Embryonic facial prominence (tissue), 1 donor: ENCODE measurements at regions not wholly inside any gene's neighbourhood (a gene's known extent, or its start where the extent isn't known, plus 50 kb on each side); places are given as distances from the start of the nearest gene placed in this dataset.

Source experiments
- DNase-seq: peaks from one replicate; pipeline ENCODE4 v3.0.0-alpha.2; 2016; ENCODE audit errors: extremely low spot score

- no peak for DNase-seq
Measured at GRCh38 chr6:144834426-144835038, 549.4 kb downstream of the UTRN start.

DNA sequence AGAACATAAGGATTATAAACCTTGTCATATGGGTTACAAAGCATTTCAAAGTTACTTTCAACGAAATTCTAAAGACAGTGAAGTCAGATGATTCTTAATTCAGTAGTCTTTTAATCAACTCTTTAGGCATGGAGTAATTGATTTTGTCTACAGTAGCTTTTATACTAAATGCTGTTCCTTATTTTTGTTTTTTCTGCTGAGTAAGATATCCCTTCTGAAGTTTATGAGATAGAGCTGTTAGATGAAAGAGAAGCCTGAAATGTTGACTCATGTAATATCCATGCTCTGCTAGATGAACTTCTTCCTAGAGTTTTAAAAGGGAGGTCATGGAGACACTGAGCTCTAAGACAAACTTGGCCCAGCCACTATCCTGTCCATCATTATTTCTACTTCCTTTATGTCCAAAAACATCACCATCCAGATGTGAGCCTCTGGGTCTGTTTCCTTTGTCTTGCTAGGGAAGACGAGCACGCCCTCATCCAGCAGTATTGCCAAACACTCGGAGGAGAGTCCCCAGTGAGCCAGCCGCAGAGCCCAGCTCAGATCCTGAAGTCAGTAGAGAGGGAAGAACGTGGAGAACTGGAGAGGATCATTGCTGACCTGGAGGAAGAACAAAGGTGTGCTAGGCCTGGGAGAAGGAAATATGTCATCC is 550.3 kb downstream of the UTRN start:
- no peak for DNase-seq

- no peak for DNase-seq
Measured at GRCh38 chr6:144840619-144841018, 555.5 kb downstream of the UTRN start.

GRCh38 chr6:144843701-144844100 is 558.6 kb downstream of the UTRN start:
- DNase-seq, result no peak

DNA sequence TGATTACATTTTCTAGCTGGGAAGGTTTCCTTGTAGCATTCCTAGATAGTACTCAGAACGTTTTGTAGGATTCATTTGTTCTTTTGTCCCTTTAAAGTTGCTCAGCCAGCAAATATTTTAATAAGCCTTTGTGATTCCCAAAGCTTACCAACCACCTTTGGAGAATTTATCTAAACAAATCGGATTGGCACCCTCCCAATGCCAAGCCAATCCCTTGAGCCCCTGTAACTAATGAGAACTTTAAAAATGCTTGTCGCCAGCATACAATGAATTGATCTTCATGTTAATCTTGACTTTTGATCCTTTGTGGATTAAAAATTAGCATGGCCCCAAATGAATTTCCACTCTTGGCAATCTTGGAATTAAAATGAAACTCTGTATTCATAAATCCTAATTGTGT is 559.5 kb downstream of the UTRN start:
- DNase-seq, result no peak

DNA sequence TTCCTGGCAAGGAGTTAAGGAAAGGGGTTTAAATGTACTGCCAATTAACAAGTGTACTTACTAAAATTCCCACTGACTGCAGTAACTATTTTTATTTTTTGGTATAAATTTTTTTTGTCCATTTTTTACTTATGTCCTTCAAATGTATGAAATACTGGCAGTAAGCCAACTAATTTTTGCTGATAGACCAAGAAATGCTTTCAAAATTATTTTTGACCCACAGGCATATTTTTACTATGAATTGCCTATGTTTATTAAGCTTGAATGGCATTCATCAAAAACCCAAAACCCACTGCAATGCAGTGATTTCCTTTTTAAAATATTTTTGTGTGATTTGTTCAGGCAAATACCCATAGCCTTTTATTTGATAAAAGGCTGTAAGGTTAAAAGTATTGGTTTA is 560.1 kb downstream of the UTRN start:
- no peak for DNase-seq

GRCh38 chr6:144847916-144848315 is 562.8 kb downstream of the UTRN start:
- no peak for DNase-seq

GRCh38 chr6:144849920-144850319 is 564.8 kb downstream of the UTRN start:
- no peak for DNase-seq

DNA sequence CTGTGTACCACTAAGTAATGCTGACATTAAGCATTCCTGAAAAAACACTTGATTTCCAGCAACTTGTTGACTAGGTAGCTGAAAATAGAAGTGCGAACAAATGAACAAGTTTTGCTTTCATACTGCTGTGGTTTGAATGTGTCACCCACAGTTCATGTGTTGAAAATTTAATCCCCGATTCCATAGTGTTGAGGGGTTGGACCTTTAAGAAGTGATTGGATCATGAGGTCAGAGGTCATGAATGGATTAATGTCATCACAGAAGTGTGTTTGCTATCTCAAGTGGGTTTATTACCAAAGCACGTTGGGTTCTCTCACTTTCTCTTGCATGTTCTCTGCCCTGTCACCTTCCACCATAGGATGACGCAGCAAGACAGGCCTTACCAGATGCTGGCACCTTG is 568.5 kb downstream of the UTRN start:
- DNase-seq, result no peak

DNA sequence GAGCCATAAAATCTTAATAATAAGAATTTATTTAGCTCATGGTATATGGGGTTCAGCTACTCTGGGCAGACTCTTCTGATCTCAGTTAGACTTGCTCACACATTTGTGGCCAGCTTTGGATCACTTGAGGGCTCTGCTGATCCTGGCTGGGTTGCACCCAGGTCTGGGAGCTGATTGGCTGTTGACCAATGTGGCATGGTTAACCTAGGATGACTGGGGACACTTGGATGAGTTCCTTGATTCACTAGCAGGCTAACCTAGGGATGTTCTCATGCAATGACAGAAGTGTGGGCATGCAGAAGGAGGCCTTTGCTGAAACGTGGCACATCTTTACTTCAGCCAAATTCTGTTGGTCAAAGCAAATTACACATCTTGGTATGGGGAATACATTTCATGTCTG is 569.5 kb downstream of the UTRN start:
- DNase-seq, result no peak

DNA sequence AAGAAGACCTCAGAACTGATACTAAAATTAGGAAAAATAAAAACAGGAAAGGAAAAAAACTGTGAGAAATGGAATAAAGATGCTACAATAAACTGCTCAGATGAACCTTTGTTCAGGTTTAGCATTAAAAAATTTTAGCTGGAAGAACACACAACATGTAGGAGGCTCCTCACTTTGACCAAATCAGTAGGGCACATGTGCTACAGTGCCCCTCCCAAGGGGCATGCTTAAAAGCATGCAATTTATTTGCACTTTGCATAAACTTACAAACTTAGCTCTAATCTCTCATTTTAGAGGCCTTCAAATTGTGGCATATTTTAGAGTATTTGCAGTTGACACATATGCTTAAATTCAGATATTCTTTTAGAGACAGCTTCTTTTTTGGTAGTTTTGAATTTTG is 570.2 kb downstream of the UTRN start:
- DNase-seq, result no peak

DNA sequence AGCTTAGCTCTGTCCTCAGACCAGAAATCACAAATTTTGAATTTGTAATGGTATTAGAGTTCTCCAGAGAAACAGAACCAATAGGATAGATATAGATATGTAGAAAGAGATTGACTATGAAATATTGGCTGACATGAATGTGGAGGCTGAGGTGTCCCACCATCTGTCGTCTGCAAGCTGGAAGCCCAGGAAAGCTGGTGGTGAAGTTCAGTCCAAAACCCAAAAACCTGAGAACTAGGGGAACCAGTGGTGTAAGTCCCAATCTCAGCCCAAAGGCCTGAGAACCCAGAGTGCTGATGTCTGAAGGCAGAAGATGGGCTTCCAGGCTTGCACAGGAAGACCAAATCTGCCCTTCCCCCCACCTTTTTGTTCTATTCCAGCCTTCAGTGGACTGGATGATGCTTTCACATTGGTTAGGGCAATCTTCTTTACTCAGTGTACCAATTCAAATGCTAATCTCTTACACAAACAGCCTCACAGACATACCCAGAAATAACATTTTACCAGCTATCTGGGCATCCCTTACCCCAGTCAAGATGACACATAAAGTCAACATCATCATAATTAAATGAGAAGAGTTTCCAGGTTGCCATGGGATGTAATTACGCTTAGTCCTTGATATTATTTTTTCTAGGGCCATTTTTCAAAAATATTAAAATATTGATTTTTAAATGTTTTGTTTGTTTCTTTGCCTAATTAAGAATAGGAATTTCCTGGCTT is 570.8 kb downstream of the UTRN start:
- no peak for DNase-seq

- DNase-seq, result no peak
Measured at GRCh38 chr6:144856622-144857021, 571.5 kb downstream of the UTRN start.

DNA sequence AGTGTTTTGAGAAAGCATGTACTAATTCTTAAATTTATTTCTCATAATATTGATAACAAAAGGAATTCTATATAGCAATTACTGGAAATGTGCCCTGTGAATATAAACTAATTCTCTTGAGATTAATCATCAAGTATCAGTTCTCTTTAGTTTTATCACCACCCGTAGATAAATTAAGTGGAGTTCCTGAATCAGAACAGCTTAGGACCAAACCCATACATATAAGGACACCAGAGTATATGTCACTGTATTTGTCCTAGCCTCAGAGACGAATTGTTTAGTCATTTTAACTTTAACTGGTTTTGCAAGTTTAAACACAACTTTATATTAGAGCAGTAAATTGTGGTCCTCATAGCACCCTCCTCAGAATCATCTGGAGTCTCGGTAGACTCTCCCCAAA is 572.0 kb downstream of the UTRN start:
- DNase-seq, result no peak

GRCh38 chr6:144862769-144863168 is 577.6 kb downstream of the UTRN start:
- no peak for DNase-seq

GRCh38 chr6:144867761-144868160 is 582.6 kb downstream of the UTRN start:
- DNase-seq, result no peak

DNA sequence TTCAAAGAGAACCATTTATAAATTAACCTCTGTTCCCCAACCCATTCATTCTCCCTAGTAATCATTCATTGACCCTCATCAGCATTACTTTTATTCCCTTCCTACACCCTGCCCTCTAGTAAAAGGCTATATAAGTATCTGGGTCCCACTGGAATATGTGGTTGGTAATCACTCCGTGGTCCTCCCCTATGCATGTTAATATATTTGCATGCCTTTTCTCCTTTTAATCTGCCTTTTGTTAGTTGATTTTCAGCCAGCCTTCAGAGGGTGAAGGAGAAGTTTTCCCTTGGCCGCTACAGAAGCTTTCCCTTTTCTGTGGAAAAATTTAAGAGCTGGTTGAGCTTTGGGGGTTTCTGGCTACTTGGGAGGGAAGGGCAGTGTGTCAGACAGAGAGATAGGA is 585.6 kb downstream of the UTRN start:
- no peak for DNase-seq

- DNase-seq, result no peak
Measured at GRCh38 chr6:144873623-144874378, 588.7 kb downstream of the UTRN start.

DNA sequence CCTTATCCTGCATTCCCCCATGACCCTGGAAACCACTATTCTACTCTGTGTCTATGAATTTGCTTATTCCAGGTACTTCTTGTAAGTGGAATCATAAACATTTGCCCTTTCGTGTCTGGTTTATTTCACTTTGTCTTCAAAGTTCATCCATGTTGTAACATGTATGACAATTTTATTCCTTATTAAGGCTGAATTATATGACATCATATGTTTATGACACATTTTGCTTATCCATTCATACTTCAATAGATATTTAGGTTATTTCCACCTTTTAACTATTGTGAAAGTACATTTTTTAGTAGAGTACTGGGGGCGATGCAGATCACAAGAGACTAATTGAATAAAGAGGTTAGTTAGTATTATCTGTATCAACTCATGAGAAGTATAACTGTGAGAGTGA is 591.6 kb downstream of the UTRN start:
- no peak for DNase-seq

DNA sequence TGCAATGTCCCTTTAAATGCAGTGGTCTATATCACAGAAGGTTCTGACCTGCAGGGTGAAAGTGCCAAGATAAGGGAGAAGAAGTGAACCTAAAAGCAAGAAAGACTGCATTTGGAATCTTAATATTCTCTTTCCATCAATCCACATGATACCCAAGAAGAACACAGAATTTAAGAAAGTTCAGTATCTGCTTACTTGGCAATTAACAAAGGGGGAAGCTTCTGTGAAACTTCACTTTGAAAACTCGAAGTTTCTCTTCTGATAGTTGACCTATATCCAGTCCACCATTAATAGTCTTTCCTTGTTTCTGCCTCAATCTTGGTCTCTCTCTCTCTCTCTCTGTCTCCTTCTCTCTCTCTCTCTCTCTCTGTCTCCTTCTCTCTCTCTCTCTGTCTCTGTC is 592.0 kb downstream of the UTRN start:
- no peak for DNase-seq

GRCh38 chr6:144878577-144878976 is 593.4 kb downstream of the UTRN start:
- no peak for DNase-seq

- no peak for DNase-seq
Measured at GRCh38 chr6:144879436-144879835, 594.3 kb downstream of the UTRN start.

GRCh38 chr6:144882425-144882824 is 597.3 kb downstream of the UTRN start:
- DNase-seq, result no peak
